HUES48 (cell line): ENCODE measurements at regions not wholly inside any gene's neighbourhood (a gene's known extent, or its start where the extent isn't known, plus 50 kb on each side); places are given as distances from the start of the nearest gene placed in this dataset.

ENCODE experiments used
- H3K27ac ChIP-seq: one replicate; pipeline ENCODE4 v1.7.0; 2013; ENCODE audit warnings: low read depth, low read length, inconsistent platforms
- H3K27me3 ChIP-seq: 2 replicates; pipeline ENCODE4 v1.6.1; 2013; ENCODE audit warnings: mild to moderate bottlenecking, low read length; ENCODE audit not compliant: control insufficient read depth, insufficient read depth
- H3K36me3 ChIP-seq: 2 replicates; pipeline ENCODE4 v1.6.1; 2013; ENCODE audit warnings: low read length; ENCODE audit not compliant: control insufficient read depth, insufficient read depth
- H3K4me1 ChIP-seq: 2 replicates; pipeline ENCODE4 v1.6.1; 2013; ENCODE audit warnings: mild to moderate bottlenecking, low read length; ENCODE audit not compliant: control insufficient read depth, insufficient read depth
- H3K4me3 ChIP-seq: 2 replicates; pipeline ENCODE4 v1.5.1; 2013; ENCODE audit warnings: mild to moderate bottlenecking, low read depth, low read length
- H3K9ac ChIP-seq: 2 replicates; pipeline ENCODE4 v1.6.1; 2013; ENCODE audit warnings: mild to moderate bottlenecking, low read depth, low read length, moderate library complexity
- H3K9me3 ChIP-seq: 2 replicates; pipeline ENCODE4 v1.6.1; 2013; ENCODE audit warnings: low read length; ENCODE audit not compliant: control insufficient read depth, insufficient read depth

DNA sequence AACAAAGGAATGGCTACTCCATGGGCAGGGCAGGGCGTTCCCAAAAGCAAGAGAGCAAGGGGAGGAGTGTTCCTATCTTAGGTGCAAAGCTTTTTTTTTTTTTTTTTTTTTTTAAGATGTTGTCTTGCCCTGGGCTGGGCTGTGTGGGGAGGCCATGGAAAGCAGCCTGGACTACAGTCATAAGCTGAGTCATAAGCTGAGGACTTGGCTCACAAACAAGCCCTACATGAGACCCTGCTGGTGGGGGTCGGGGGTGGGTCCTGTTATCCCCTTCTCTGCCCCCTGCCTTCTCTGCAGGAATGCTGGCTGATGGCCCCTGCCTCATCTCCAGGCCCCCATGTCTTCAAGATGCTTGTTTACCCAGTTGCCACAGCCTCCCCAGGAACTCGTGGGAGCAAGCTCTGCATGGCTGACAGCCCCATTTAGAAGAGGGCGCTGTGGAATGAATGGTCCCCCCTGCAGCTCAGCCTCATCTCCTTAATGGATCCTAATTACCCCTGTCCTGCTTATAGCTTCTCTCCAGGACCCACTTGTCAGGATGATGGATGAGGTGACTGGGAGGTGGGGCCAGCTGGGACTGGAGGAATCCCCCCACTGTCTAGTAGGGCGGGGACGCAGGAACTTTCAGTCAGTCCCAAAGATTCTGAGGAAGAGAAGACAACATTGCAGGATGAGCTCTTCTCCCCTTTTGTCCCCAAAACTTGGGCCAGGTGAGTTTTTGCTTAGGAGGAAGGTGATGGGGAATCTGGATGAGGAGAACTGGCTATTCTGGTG lies 340.8 kb upstream of the PODXL start:
- no peak overlapping the region for H3K4me3 ChIP-seq
- peak overlapping the region; percentile 91 for H3K27ac ChIP-seq
- H3K9ac ChIP-seq, result 0 out of 2 replicates have a peak overlapping the region, but pooled peaks have one; percentile 28

GRCh38 chr7:131896165-131896863 lies 339.9 kb upstream of the PODXL start:
- no peaks in the 10 kb centered on the region for H3K36me3 ChIP-seq
- H3K27ac ChIP-seq, result peak overlapping the region; percentile 91
- peaks cover 31% of the 10 kb centered on the region for H3K4me1 ChIP-seq
- H3K9ac ChIP-seq, result peak overlapping the region; percentile 28; the same call in 1 of the 2 replicates
- H3K4me3 ChIP-seq, result peak overlapping the region; percentile 33
- H3K9me3 ChIP-seq, result no peaks in the 10 kb centered on the region
- H3K27me3 ChIP-seq, result peaks cover 22% of the 10 kb centered on the region

More for the DNA sequence above, 340.8 kb upstream of the PODXL start:
- peaks cover 31% of the 10 kb centered on the region for H3K4me1 ChIP-seq
- no peaks in the 10 kb centered on the region for H3K36me3 ChIP-seq
- H3K27me3 ChIP-seq, result peaks cover 22% of the 10 kb centered on the region
- no peaks in the 10 kb centered on the region for H3K9me3 ChIP-seq

DNA sequence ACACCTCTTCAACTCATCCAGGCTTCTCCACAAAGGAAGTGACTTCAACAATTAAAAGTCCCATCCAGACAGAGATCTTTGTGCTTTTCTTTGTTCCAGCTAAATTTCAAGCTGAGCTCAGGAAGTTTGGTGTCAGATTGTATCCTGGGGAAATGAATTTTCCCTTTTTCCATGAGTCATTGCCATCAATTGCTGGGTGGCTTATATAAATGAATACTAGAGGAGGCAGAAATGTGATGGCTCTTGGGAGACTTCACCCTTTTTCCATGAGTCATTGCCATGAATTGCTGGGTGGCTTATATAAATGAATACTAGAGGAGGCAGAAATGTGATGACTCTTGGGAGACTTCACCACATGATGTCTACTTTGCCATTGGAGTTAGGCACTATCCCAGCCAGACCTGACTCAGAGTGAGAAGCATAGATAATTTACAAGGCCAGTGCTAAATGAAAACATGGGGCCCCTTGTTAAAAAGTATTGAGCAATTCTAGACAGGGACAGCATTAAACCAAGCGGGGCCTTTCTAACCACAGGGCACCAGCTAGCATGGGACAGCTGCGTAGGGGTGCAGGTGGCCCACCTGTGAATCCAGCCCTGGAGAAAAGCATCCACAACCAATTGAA lies 339.2 kb upstream of the PODXL start:
- no peaks in the 10 kb centered on the region for H3K36me3 ChIP-seq
- H3K4me3 ChIP-seq, result peak overlapping the region; percentile 33
- peaks cover 22% of the 10 kb centered on the region for H3K27me3 ChIP-seq
- H3K9me3 ChIP-seq, result no peaks in the 10 kb centered on the region
- peaks cover 31% of the 10 kb centered on the region for H3K4me1 ChIP-seq
- H3K9ac ChIP-seq, result no peak overlapping the region
- peak overlapping the region; percentile 91 for H3K27ac ChIP-seq

- Histone ChIP-seq H3K4me3 (no peak overlapping the region), H3K9ac (no peak overlapping the region), H3K36me3 (no peaks in the 10 kb centered on the region), H3K27ac (no peak overlapping the region), H3K9me3 (no peaks in the 10 kb centered on the region), H3K4me1 (peaks cover 31% of the 10 kb centered on the region), H3K27me3 (peaks cover 27% of the 10 kb centered on the region)
Measured at GRCh38 chr7:131893631-131894340, 337.4 kb upstream of the PODXL start.

- H3K27me3 ChIP-seq, result peaks cover 20% of the 10 kb centered on the region
- H3K9ac ChIP-seq, result no peak overlapping the region
- peaks cover 10% of the 10 kb centered on the region for H3K9me3 ChIP-seq
- H3K27ac ChIP-seq, result no peak overlapping the region
- H3K4me3 ChIP-seq, result no peak overlapping the region
- H3K36me3 ChIP-seq, result no peaks in the 10 kb centered on the region
- peaks cover 3% of the 10 kb centered on the region for H3K4me1 ChIP-seq
Measured at GRCh38 chr7:131890176-131890575, 333.7 kb upstream of the PODXL start.

DNA sequence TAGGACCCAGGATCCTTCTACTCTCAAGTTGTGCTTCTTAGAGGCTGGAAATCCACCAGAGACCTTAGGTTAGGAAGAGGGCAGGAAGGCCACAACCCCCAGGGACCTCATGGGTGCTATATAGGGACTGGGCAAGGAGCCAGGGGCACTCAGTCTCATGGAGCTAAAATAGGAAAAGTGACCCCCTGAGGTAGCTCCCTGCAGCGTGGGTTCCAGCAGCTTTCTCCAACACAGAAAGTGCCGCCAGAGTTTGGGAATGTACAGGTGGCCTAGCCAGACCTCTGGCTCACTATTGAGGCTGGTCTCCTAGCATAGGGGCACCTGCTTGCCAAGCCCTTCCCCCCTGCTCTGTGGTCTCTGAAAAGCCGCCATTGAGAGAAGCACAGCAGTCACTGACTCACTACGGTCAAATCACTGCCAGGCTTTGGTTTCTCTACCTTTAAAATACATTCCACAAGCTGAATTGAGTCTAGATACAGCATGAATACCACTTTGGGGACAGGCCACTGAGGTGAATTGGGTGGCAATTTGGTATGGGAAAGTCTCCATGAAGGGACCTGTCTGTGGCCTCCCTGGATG lies 333.2 kb upstream of the PODXL start:
- peaks cover 11% of the 10 kb centered on the region for H3K9me3 ChIP-seq
- no peak overlapping the region for H3K9ac ChIP-seq
- peaks cover 18% of the 10 kb centered on the region for H3K27me3 ChIP-seq
- no peaks in the 10 kb centered on the region for H3K36me3 ChIP-seq
- H3K4me3 ChIP-seq, result no peak overlapping the region
- H3K4me1 ChIP-seq, result peaks cover 3% of the 10 kb centered on the region; the same call in 1 of the 2 replicates
- no peak overlapping the region for H3K27ac ChIP-seq

GRCh38 chr7:131883769-131884168 lies 327.3 kb upstream of the PODXL start:
- Histone ChIP-seq H3K36me3 (no peaks in the 10 kb centered on the region), H3K4me1 (peaks cover 8% of the 10 kb centered on the region), H3K4me3 (no peak overlapping the region), H3K27me3 (peaks cover 6% of the 10 kb centered on the region; the same call in 1 of the 2 replicates), H3K9me3 (peaks cover 11% of the 10 kb centered on the region), H3K9ac (no peak overlapping the region), H3K27ac (no peak overlapping the region)

DNA sequence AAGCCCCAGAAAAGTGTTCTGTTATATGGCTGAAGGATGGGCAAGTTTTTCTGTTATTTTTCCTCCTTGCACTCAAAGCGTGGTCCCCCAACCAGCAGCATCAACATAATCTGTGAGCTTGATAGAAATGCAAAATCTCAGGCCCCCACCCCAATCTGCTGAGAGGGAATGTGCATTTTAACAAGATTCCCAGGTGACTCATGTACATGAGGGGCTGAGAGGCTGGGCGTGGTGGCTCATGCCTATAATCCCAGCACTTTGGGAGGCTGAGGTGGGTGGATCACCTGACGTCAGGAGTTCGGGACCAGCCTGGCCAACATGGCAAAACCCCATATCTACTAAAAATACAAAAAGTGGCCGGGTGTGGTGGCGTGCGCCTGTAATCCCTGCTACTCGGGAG lies 326.8 kb upstream of the PODXL start:
- no peak overlapping the region for H3K4me3 ChIP-seq
- peaks cover 6% of the 10 kb centered on the region; the same call in 1 of the 2 replicates for H3K27me3 ChIP-seq
- no peak overlapping the region for H3K27ac ChIP-seq
- peaks cover 11% of the 10 kb centered on the region for H3K9me3 ChIP-seq
- H3K9ac ChIP-seq, result no peak overlapping the region
- no peaks in the 10 kb centered on the region for H3K36me3 ChIP-seq
- peaks cover 8% of the 10 kb centered on the region for H3K4me1 ChIP-seq

DNA sequence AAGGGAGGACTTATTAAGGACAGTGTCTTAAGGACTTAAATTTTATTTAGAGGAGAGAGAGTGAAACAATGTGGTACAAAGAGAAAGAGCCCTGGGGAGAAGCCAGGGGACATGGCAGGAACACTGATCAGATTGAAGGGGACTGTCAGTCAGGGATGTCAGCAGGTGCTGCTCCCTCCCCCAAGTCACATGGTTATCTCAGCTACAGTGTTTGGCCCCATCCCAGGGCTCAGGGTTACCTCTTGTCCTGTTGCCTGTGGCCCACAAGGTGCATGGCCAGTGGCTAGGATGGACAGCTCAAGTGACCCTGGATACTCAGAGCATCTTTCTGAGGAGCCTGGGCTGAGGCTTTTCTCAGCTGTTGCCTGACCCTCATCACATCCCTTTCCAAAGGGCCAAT lies 325.9 kb upstream of the PODXL start:
- H3K27me3 ChIP-seq, result peaks cover under 1% of the 10 kb centered on the region; the same call in 1 of the 2 replicates

DNA sequence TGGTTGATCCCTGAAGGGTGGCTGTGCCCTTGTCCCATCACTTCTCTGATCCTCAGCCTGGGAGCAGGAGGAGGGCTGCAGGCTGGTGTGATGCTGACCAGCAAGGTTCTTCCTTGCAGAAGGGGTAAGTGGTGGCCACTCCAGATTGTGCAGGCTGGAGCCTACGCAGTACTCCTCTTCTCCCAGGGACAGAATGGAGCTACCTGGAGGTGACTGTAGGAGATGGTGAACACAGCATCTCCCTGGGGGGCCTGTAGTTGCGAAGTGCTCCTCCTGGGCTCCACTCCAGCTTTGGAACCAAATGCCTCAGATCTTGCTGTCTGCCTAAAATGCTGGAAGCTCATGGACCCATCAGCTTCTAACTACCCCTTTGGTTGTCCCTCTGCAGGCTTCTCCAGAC lies 323.6 kb upstream of the PODXL start:
- Histone ChIP-seq H3K4me3 (no peak overlapping the region), H3K36me3 (no peaks in the 10 kb centered on the region), H3K9ac (no peak overlapping the region), H3K9me3 (peaks cover under 1% of the 10 kb centered on the region; the same call in 1 of the 2 replicates), H3K27ac (no peak overlapping the region), H3K4me1 (peaks cover 8% of the 10 kb centered on the region), H3K27me3 (no peaks in the 10 kb centered on the region)

More for the DNA sequence above, 325.9 kb upstream of the PODXL start:
- H3K4me3 ChIP-seq, result no peak overlapping the region
- H3K9me3 ChIP-seq, result peaks cover 11% of the 10 kb centered on the region
- H3K4me1 ChIP-seq, result peaks cover 8% of the 10 kb centered on the region
- no peaks in the 10 kb centered on the region for H3K36me3 ChIP-seq
- H3K9ac ChIP-seq, result no peak overlapping the region
- H3K27ac ChIP-seq, result no peak overlapping the region
